A549 (cell line): ENCODE measurements at regions not wholly inside any gene's neighbourhood (a gene's known extent, or its start where the extent isn't known, plus 50 kb on each side); places are given as distances from the start of the nearest gene placed in this dataset.

ENCODE experiments used
- ATAC-seq, 2 experiments: fragments of 200-7000 bp in 1 of 2; fragments of >200 bp in 1 of 2; cut with Nextera tagmentation in 1 of 2; cut with Tn5 transposase in 1 of 2; 3 replicates each; pipeline versions ENCODE4 v1.8.0 to v1.9.1; 2018 to 2020; ENCODE audit warnings: mild to moderate bottlenecking in 1 of 2, moderate library complexity in 1 of 2
- CTCF ChIA-PET: fragments of 300-600 bp; sonication (Branson Sonifier 250); formaldehyde crosslinking; extraction: SDS; loops from one replicate; lab custom pipeline; 2021; ENCODE audit warnings: antibody characterized with exemption, inconsistent platforms; lab: Yijun Ruan, JAX
- POLR2A ChIA-PET: fragments of 350-600 bp; formaldehyde crosslinking; extraction: SDS; loops from one replicate; lab custom pipeline; 2021; ENCODE audit warnings: antibody characterized with exemption, inconsistent platforms; lab: Yijun Ruan, JAX
- DNase-seq, 2 experiments: peaks; one replicate each; pipeline versions ENCODE4 v3.0.0 to v3.0.0-alpha.2; 2011 to 2016; ENCODE audit warnings: low read depth in 1 of 2, low spot score in 1 of 2
- FAIRE-seq: peaks from 2 replicates; lab custom pipeline; 2011; peaks lifted over from hg19 to GRCh38; lab: Jason Lieb, UNC
- H3K27ac ChIP-seq, 2 experiments: fragments of >200 bp; sonication (Bioruptor Twin); formaldehyde crosslinking; 3 replicates each; pipeline ENCODE4 v1.5.1; 2016 to 2017
- H3K4me1 ChIP-seq: fragments of >200 bp; sonication (Bioruptor Twin); formaldehyde crosslinking; 3 replicates; pipeline ENCODE4 v1.6.1; 2016
- H3K4me2 ChIP-seq: fragments of >200 bp; sonication (Bioruptor Twin); formaldehyde crosslinking; 3 replicates; pipeline ENCODE4 v1.6.1; 2016
- H3K4me3 ChIP-seq: fragments of >200 bp; sonication (Bioruptor Twin); formaldehyde crosslinking; 3 replicates; pipeline ENCODE4 v1.5.1; 2016
- H3K9me3 ChIP-seq: fragments of >200 bp; sonication (Bioruptor Twin); formaldehyde crosslinking; 3 replicates; pipeline ENCODE4 v1.6.1; 2016
- BHLHE40 ChIP-seq: IDR thresholded peaks from 2 replicates; pipeline ENCODE4 v1.6.1; 2012; ENCODE audit warnings: low read depth, low read length, inconsistent platforms
- CBX2 ChIP-seq: fragments of 200-600 bp; sonication (generic); IDR thresholded peaks from 2 replicates; pipeline ENCODE4 v1.6.1; 2016; ENCODE audit warnings: low read depth, mild to moderate bottlenecking, borderline replicate concordance
- CBX8 ChIP-seq: fragments of 200-600 bp; sonication (generic); IDR thresholded peaks from 2 replicates; pipeline ENCODE4 v1.6.1; 2016
- CHD2 ChIP-seq: fragments of 150-350 bp; IDR thresholded peaks from 2 replicates; pipeline ENCODE4 v1.6.1; 2014; ENCODE audit warnings: low read length; ENCODE audit not compliant: partially characterized antibody
- CHD4 ChIP-seq: fragments of 200-600 bp; sonication (generic); IDR thresholded peaks from 2 replicates; pipeline ENCODE4 v1.6.1; 2016; ENCODE audit warnings: antibody characterized with exemption, mild to moderate bottlenecking, borderline replicate concordance
- EHF ChIP-seq: fragments of 250-450 bp; sonication (Bioruptor Pico); IDR thresholded peaks from 2 replicates; pipeline ENCODE4 v1.5.0; 2020; ENCODE audit warnings: mild to moderate bottlenecking
- EHMT2 ChIP-seq: fragments of 200-600 bp; sonication (generic); IDR thresholded peaks from 2 replicates; pipeline ENCODE4 v1.6.1; 2016; ENCODE audit warnings: antibody characterized with exemption, low read depth, mild to moderate bottlenecking, moderate library complexity
- FOXS1 ChIP-seq: fragments of 250-450 bp; sonication (Bioruptor Pico); IDR thresholded peaks from 2 replicates; pipeline ENCODE4 v1.5.0; 2020; ENCODE audit warnings: mild to moderate bottlenecking, moderate library complexity
- GATA3 ChIP-seq: IDR thresholded peaks from 2 replicates; pipeline ENCODE4 v1.6.1; 2012; ENCODE audit warnings: borderline replicate concordance
- HDAC2 ChIP-seq: fragments of 200-600 bp; sonication (generic); IDR thresholded peaks from 2 replicates; pipeline ENCODE4 v1.6.1; 2016
- JUN ChIP-seq, 2 experiments: fragments of >200 bp; sonication (Bioruptor Twin); formaldehyde crosslinking; IDR thresholded peaks; 2 replicates in 1 of 2; 3 replicates in 1 of 2; pipeline ENCODE4 v1.6.1; 2016 to 2017
- JUNB ChIP-seq: fragments of >200 bp; sonication (Bioruptor Twin); formaldehyde crosslinking; IDR thresholded peaks from 2 replicates; pipeline ENCODE4 v1.6.1; 2016
- KDM5A ChIP-seq: fragments of 200-600 bp; sonication (generic); IDR thresholded peaks from 2 replicates; pipeline ENCODE4 v1.6.1; 2016; ENCODE audit warnings: antibody characterized with exemption, mild to moderate bottlenecking
- MYC ChIP-seq: IDR thresholded peaks from 2 replicates; pipeline ENCODE4 v1.6.1; 2012; ENCODE audit warnings: mild to moderate bottlenecking, inconsistent platforms, low read length, improper control_type of control experiment, borderline replicate concordance
- NFE2L2 ChIP-seq: fragments of 150-350 bp; conservative IDR thresholded peaks from 2 replicates; pipeline ENCODE4 v1.6.1; 2014; ENCODE audit warnings: low read length
- NR3C1 ChIP-seq: fragments of >200 bp; sonication (Bioruptor Twin); formaldehyde crosslinking; IDR thresholded peaks from 3 replicates; pipeline ENCODE4 v1.6.1; 2017
- PHF8 ChIP-seq: fragments of 200-600 bp; sonication (generic); IDR thresholded peaks from 2 replicates; pipeline ENCODE4 v1.6.1; 2016; ENCODE audit warnings: low read depth, mild to moderate bottlenecking, antibody characterized with exemption, moderate library complexity, borderline replicate concordance
- RARB ChIP-seq: fragments of 250-450 bp; sonication (Bioruptor Pico); IDR thresholded peaks from 2 replicates; pipeline ENCODE4 v1.8.0; 2021; ENCODE audit warnings: mild to moderate bottlenecking, moderate library complexity
- RCOR1 ChIP-seq: fragments of 150-350 bp; IDR thresholded peaks from 2 replicates; pipeline ENCODE4 v1.6.1; 2014; ENCODE audit warnings: antibody characterized with exemption, low read length, low read depth
- RFX5 ChIP-seq: fragments of 450-650 bp; IDR thresholded peaks from 2 replicates; pipeline ENCODE4 v1.7.1; 2014; ENCODE audit warnings: antibody characterized with exemption, mild to moderate bottlenecking, moderate library complexity
- RNF2 ChIP-seq: fragments of 200-600 bp; sonication (generic); IDR thresholded peaks from 2 replicates; pipeline ENCODE4 v1.6.1; 2016; ENCODE audit warnings: low read depth, mild to moderate bottlenecking, antibody characterized with exemption, moderate library complexity, borderline replicate concordance
- SREBF2 ChIP-seq: fragments of 450-650 bp; IDR thresholded peaks from 2 replicates; pipeline ENCODE4 v1.6.1; 2014; ENCODE audit warnings: mild to moderate bottlenecking, moderate library complexity
- TP53 ChIP-seq: fragments of 250-450 bp; sonication (Bioruptor Pico); IDR thresholded peaks from 2 replicates; pipeline ENCODE4 v1.5.0; 2021; ENCODE audit warnings: mild to moderate bottlenecking, moderate library complexity
- ZFP36 ChIP-seq: fragments of 450-650 bp; IDR thresholded peaks from 2 replicates; pipeline ENCODE4 v1.6.1; 2014; ENCODE audit warnings: borderline replicate concordance; ENCODE audit not compliant: partially characterized antibody
- ZNF302 ChIP-seq: fragments of 250-450 bp; sonication (Bioruptor Pico); IDR thresholded peaks from 2 replicates; pipeline ENCODE4 v1.9.0; 2021; ENCODE audit warnings: inconsistent platforms, mild to moderate bottlenecking, moderate library complexity
- WGBS: methylation state at CpG from one replicate; pipeline ENCODE4 v1.1.6; 2017; ENCODE audit errors: missing lambda C conversion rate; 5-methylcytosine and 5-hydroxymethylcytosine counted together
- TF ChIP-seq, protein P1 (sequence below): fragments of 250-450 bp; sonication (Bioruptor Pico); IDR thresholded peaks from 2 replicates; pipeline ENCODE4 v1.5.0; 2021; ENCODE audit warnings: mild to moderate bottlenecking, moderate library complexity, borderline replicate concordance
- TF ChIP-seq, protein P2 (sequence below): fragments of >200 bp; sonication (Bioruptor Twin); formaldehyde crosslinking; IDR thresholded peaks from 2 replicates; pipeline ENCODE4 v1.6.1; 2016

DNA sequence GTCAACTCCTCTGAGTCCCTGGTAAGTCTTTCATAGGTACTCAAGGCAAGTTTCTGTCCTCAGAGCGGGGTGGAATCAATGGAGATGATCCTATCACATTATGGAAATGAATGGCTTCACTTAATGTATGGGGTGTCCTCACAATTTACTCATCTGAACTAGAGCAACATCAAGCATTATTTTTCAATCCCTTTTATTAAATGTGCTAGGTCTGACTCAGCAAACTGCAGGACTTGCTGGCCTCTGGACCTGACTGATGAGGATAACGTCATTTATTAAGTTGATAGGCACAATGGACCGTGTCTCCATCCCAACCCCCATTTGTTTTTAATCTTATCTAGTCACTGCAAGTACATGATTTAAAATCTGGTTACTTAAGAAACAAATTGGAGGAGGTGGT, 259.2 kb downstream of the NUF2 start:
- ATAC-seq = no peak

DNA sequence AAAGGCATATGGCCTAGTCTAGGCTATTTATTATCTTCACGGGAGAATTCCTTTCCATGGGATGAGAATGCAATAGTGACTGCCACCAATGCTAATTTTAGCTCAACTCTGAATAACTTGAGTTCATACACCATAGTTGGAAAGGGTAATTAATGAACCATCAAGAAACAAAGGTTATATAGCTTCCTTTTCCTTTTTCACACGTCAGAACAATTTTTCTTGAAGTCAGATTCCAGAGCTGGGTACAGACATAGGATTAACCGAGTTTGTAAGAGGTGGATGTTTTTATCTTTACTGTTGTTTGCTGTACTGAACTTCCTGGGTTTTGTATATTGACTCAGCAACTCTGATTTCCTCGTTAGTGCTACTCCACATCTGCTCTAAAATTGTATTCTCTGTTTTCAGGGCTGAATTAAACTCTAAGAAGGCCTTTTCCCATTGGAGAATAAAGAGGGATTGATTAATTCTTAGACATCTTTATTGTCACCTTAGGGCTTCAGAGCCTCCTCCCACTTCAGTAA, 262.0 kb downstream of the NUF2 start:
- CTCF ChIA-PET = no interaction called here
- POLR2A ChIA-PET = no interaction called here
- DNase-seq = no peak
- no peak for ATAC-seq
- Histone ChIP-seq H3K4me3 (no peak overlapping the region), H3K9me3 (no peaks in the 10 kb centered on the region), H3K4me2 (no peak overlapping the region), H3K4me1 (no peaks in the 10 kb centered on the region), H3K27ac (no peak overlapping the region)
- TF ChIP-seq CBX2 = no peak
- no peak for TF ChIP-seq NR3C1
- TF ChIP-seq EHF (CRISPR knock-in tag) = no peak
- no peak for TF ChIP-seq MYC
- no peak for TF ChIP-seq SREBF2
- TF ChIP-seq, protein P1, sequence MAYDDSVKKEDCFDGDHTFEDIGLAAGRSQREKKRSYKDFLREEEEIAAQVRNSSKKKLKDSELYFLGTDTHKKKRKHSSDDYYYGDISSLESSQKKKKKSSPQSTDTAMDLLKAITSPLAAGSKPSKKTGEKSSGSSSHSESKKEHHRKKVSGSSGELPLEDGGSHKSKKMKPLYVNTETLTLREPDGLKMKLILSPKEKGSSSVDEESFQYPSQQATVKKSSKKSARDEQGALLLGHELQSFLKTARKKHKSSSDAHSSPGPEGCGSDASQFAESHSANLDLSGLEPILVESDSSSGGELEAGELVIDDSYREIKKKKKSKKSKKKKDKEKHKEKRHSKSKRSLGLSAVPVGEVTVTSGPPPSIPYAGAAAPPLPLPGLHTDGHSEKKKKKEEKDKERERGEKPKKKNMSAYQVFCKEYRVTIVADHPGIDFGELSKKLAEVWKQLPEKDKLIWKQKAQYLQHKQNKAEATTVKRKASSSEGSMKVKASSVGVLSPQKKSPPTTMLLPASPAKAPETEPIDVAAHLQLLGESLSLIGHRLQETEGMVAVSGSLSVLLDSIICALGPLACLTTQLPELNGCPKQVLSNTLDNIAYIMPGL (CRISPR knock-in tag) = no peak
- TF ChIP-seq JUN (IDR thresholded peaks at IDR 0.05) = no peak
- TF ChIP-seq GATA3 = no peak
- TF ChIP-seq CHD2 = no peak
- no peak for TF ChIP-seq EHMT2
- no peak for TF ChIP-seq HDAC2
- TF ChIP-seq NFE2L2 = no peak
- no peak for TF ChIP-seq TP53
- no peak for TF ChIP-seq RFX5
- TF ChIP-seq RCOR1 = no peak
- no peak for TF ChIP-seq KDM5A
- no peak for TF ChIP-seq BHLHE40
- WGBS = 4% methylated on average over 4 of the region's 4 CpGs
- FAIRE-seq = no peak

More for the DNA sequence above, 259.2 kb downstream of the NUF2 start:
- TF ChIP-seq JUN (IDR thresholded peaks at IDR 0.05) (no peak), CHD2 (no peak), RNF2 (no peak), FOXS1 (CRISPR knock-in tag) (no peak), RFX5 (no peak), CHD4 (no peak), JUNB (no peak), PHF8 (no peak), ZFP36 (no peak)
- 6% methylated on average over 3 of the region's 3 CpGs for WGBS
- CTCF ChIA-PET = no interaction called here
- no peak for FAIRE-seq
- H3K27ac ChIP-seq = no peak overlapping the region
- H3K9me3 ChIP-seq = no peaks in the 10 kb centered on the region
- POLR2A ChIA-PET = no interaction called here
- no peak overlapping the region for H3K4me2 ChIP-seq
- no peak for DNase-seq
- no peaks in the 10 kb centered on the region for H3K4me1 ChIP-seq
- H3K4me3 ChIP-seq = no peak overlapping the region

DNA sequence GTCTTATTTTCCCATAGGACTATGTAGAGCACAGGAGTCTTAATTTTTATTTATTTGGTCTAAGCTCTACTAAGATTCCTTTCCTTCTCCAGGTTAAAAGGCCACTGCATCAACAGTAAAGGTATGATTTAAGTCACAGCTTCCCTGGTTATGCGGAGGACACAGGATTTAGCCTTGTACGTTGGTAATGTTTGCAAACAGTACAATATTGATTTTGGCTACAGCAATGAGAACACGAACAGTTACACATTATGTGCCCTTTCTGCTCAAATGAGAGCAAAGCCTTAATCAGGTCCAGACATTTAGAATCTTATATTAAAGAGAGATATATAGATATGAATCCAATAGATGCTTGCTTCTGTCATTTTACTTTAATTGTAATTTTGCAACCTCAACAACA, 264.0 kb downstream of the NUF2 start:
- Histone ChIP-seq H3K27ac (no peak overlapping the region), H3K4me1 (no peaks in the 10 kb centered on the region), H3K4me3 (no peak overlapping the region), H3K4me2 (no peak overlapping the region), H3K9me3 (no peaks in the 10 kb centered on the region)
- DNase-seq = no peak
- CTCF ChIA-PET = no interaction called here
- WGBS = 30% methylated on average over 3 of the region's 3 CpGs
- POLR2A ChIA-PET = no interaction called here
- TF ChIP-seq CBX8 (no peak), SREBF2 (no peak), ZNF302 (CRISPR knock-in tag) (no peak), RARB (CRISPR knock-in tag) (no peak)
- TF ChIP-seq, protein P2, sequence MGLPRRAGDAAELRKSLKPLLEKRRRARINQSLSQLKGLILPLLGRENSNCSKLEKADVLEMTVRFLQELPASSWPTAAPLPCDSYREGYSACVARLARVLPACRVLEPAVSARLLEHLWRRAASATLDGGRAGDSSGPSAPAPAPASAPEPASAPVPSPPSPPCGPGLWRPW = no peak
- no peak for ATAC-seq
- FAIRE-seq = no peak
